M059J (cell line): ENCODE measurements at regions not wholly inside any gene's neighbourhood (a gene's known extent, or its start where the extent isn't known, plus 50 kb on each side); places are given as distances from the start of the nearest gene placed in this dataset.
A peak's percentile ranks its signal among the peaks of the same experiment; 100 is the strongest.
"Not testable (repeated sequence)": the region's sequence is repeated elsewhere in the genome, so short reads cannot be mapped to it uniquely, and the experiment has no call there.

Experiments
- DNase-seq: peaks from one replicate; pipeline ENCODE4 v3.0.0-alpha.2; 2012; ENCODE audit warnings: low read depth

DNA sequence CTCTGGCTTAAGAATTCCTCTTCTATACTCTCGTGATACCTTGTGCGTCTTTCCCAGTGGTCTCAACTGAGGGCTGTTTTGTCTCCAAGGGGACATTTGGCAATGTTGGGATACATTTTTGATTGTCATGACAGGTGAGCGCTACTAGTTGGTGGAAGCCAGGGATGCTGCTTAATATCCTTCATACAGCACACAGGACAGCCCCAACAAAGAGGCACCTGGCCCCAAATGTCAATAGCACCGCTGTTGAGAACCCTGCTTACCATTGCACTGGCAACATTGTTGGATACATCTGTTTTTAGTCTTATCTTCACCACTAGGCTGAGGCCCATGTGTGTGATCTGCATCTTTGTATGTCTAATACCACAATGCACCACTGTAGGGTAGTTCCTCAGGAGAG is 114.1 kb downstream of the C9orf152 start:
- DNase-seq: no peak

DNA sequence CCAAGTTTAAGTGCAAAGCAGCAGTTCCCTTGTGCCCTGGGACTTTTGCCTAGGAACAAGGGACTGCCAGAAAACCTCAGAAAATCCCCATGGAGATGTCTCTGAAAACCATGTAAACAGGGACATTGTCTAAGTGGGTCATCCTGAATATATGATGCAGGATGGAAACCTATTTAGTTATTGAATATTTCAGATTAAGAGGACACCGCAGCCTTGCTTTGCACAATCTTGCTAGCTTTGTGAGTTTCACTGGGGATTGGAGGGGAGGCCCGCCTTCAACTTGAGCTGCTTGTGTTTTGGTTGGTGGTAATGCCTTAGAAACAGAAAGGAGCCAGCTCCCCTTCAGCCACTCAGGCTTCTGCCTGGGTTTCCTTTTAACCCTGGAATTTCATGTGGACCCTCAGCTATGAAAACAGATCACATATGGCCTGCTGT is 112.8 kb downstream of the C9orf152 start:
- no peak for DNase-seq

DNA sequence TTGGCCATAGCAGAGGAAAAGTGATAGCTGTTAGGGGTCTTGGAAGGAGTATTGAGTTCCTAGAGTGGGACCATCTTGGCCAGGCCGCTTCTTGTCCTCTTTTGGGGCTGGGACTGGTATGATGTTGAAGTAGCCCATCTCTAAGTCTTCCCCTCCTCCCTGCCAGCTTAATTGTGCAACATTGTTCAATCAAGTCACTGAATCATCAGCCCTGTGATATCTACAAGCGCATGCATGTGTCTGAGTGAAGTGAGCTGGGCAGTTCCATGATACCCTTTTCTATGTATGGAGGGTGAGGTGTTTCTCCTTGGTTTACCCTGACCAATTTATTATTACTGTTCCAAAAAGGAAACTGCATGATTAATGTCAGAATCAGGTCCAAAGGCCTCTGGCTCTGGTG is 112.2 kb downstream of the C9orf152 start:
- DNase-seq: peak; percentile 28

DNA sequence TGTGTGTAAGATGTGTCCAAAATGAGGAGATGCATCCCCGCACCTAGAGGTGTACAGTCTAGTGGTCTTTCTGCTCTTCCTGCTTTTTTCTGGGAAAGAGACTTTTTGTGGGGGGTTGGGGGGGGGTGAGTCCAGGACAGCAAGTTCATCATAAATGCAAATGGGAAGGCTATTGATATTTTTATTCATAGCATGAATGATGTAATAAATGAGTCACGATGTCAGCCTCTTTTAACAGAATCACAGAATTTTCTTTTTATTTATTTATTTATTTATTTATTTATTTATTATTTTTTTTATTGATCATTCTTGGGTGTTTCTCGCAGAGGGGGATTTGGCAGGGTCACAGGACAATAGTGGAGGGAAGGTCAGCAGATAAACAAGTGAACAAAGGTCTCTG is 111.3 kb downstream of the C9orf152 start:
- not testable (repeated sequence) for DNase-seq

DNA sequence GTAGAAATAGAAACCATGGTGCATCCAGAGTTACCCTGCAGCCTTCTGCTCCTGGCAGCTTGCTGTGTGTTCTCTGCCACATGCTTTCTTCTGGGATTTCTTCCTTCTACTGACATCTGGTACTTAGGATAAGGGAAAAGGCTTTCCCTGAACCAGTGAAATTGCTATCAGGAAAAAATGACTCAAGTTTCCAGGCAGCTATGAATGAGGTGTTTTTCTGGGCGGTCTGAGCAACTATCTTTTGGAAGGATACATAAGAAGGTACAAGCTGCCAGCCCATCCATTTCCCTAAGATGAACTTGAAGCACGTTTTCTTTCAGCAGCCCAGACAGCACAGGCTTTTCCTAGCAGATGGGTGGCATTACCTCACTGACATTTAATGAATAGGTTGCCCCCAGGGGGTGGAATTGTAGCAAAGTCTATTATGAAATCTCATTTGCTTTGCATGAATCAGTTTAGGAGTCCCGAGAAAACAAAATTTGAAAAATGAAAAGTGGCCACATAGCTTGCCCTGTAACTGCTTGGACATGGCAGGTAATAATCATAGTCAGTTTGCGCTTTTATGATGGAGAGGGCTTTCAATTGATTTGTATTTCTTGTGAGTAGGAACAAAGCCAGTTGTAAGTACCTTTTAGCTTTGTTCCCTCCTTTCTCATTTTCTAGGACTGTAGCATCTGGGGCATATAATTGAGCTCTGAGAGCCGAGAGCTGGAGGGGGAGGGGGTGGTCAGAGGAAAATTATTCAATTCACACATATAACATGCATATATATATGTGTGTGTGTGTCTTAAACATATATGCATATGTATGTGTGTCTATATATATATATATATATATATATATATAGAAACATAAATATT is 108.5 kb downstream of the C9orf152 start:
- peak; percentile 79 for DNase-seq

DNA sequence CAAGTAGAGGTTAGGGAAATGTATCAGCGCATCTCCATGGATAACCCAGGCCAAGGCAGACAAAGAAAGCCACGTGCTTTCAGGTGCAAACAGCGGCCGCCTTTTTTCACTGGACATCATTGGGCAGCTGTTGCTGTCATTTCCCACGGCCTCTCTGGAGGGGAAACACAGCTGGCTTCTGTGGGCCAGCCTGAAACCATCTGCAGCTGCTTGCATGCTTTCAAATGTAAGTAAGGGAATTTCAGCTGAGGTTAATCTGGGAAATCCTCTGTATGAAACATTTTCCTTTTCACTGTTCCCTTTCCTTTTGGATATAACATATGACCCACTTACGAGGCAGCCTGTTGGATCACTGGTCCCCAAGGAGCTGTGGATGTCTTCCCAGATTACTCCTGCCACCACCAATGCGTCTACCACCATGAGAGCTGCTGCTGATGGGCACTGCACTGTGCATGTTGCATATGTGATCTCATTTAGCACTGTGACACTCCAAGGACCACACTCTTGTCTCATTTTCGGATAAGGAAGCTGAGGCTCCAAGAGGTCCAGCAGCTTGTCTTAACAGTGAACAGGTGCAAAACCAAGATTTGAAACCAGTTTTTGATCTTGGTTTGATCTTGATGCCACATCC is 106.3 kb downstream of the C9orf152 start:
- no peak for DNase-seq

DNA sequence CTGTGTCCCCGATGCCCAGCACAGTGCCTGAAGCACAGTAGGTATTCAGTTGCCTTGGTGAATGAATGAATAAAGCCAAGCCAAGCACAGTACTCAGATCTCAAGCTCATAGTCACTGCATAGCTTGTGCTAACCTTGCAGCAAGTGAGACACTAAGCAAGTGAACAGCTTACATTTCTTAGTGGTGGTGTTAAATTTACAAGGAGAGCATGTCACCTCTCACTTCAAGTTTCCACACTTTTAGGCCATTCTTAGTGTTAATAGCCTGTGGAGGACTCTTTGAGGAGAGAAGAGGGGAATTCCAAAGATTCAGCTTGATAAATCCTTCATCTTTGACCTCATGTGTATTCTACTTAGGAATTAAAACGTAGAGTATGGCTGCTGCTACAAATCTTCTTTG is 104.7 kb downstream of the C9orf152 start:
- DNase-seq: peak; percentile 16

DNA sequence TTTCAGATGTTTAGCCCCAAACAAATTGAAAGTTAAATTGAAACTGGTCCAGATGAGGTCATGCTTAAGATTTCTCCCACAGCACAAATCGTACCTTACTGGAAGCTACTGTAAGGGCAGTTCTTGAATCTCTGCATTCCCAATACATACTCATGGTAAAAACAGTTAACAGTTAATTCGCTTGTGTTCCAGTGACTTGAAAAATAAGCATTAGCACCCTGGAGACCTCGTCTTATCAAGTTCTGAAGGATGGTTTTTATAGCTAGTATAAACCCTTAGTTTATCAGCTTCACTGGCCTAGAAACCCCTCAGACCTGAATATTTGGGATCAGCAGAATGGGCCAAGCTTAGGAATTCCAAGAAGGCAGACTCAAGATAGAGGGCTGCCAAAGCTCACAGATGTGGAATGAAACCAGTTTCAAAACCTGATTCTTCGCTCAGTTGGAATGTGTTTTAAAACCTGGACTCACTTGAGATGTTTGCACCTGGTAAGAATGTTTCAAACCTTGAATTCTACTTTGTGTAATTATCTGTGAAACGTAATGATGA is 103.6 kb downstream of the C9orf152 start:
- DNase-seq: peak; percentile 51

DNA sequence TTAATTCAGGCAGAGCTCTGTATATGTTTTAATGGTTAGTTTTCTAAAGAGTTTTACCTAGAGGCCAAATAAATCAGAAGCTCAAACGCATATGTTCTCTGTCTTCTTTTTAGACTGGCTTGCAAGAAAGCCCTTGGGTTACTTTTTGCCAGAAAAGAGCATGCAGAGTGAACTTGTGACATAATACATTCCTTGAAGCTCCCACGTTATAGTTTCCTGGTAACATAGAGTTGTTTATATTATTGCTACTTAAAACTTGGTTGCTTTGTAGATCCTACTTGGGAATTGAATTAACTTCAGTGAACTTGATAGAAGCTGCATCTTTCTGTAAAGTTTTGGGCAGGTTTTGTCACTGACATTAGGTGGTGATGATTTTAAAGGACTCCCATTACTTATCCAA is 102.9 kb downstream of the C9orf152 start:
- DNase-seq: peak; percentile 69

DNA sequence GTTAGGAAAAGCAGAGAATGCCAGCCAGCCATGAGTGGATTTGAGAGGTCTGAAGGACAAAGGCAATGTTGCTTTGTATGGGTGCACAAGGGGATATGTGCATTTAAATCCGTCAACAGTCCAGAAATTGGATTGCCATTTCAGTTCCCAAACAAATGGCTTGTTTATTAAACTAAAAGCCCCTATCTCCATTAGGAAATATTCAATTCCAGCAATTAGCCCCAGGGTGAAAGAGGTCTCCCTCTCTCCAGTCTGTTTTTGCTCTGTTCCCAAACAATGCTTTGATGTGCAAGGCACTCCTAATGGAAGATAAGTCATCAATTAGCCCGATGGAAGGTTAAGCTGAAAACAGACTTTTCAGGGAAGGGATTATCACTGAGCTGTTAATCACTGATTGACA is 101.3 kb downstream of the C9orf152 start:
- DNase-seq: no peak

DNA sequence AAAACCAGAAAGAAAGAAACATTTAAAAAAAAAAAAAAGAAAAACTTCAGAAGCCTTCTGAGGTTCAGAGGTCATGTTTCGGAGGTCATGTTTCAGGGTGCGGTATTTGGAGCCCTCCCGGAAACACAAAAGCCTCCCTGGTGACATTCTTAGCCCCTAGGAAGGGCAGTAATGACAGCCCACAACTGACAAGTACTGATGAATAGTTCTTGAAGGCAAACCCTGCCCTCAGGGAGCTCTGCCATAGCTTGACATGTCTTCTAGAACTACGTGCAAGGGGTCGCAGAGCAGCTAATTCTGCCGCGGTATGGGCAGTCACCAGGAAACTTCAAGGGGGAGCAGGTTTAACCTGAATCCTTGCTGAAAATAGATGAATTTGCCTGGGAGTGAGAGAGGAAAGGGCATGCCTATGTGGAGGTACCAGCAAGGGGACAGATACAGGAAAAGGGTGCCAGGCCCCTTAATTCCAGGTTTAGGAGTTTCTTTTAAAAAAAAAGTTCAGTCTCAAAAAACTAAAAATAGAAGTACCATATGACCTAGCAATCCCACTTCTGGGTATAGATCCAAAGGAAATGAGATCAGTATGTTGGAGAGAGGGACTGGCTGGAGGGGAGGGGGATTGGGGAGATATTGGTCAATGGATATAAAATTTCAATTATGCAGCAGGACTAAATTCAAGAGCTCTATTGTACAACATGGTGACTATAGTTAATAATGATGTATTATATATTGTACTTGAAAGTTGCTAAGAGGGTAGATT is 98.4 kb downstream of the C9orf152 start:
- no peak for DNase-seq

DNA sequence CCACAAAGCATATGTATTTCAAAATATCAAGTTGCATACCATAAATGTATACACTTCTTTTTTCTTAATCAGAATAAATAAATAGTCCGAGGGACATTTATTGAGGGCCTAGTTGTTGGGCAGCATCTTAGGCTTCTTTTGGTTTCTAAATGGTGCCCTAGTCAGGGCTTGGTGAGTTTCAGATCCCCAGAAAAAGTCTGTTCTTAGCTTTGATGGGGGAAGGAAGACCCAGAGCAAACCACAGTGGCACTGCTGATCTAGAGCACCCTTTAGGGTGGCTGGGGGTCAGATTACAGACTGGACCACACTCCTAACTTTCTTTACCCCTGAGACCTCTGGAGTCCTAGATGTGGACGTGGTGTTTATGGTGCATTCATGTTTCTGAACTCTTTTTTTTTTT is 97.8 kb downstream of the C9orf152 start:
- DNase-seq: no peak

DNA sequence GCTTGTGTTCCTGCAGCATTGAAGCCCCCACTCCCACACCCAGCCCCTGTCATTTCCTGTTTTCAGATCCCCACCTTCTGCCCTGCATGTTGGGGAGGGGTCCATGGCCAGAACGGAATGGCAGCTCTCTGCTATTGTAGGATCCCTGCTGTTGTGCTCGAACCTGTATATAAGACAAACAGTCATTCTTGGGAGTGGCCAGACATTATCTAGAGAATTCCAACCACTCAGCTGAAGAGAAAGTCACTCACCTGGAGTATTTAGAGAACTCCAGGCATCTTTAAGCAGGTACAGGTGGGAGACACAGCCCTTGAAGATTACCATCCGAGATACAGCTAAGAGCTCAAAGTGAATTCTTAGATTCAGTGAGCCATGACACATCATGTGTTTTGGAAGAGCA is 96.1 kb downstream of the C9orf152 start:
- no peak for DNase-seq

DNA sequence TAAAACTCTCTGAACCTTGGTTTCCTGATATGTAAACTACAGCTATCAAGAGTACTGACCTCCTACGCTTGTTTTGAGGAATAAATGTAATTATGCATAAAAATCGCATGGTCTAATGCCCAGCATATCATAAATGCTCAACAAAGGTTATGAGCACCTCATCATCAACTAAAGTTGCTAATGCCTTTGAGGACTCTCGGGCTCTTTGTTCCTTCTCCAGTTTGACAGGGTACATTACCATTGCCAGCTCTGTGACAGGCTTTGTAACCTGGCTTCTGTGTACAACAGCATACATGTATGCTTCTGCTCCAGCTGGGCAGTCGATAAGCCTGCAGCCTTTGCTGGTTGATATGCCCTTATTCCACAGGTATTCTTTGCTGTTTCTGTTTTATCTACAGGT is 95.2 kb downstream of the C9orf152 start:
- no peak for DNase-seq

DNA sequence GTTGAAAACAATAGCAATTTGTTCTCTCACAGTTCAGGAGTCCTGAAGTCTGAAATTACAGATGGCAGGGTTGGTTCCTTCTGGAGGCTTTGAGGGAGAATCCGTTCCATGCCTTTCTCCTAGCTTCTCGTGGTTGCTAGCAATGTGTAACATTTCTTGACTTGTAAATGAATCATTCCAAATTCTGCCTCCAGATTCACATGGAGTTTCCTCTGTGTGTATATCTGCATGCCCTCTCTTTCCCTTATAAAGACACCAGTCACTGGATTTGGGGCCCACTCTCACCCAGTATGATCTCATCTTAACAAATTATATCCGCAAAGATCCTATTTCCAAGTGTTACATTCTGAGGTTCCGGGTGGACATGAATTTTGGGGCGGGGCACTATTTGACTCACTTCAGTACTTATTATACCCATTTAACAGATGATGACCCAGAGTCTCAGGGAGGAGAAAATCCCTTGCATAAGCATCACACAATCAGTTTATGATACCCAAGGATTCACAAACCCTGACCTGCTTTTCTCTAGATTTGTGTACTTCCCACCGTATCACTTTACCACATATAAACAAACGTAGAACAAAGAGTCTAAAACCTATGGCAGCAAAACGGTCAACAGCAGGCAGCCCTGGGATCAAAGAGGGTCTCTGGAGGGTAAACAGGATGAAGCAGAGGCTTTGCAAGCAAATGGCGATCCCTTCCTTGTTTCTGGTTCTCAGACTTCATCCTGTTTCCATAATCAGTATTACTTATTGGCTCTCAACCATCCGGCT is 93.7 kb downstream of the C9orf152 start:
- peak; percentile 62 for DNase-seq

DNA sequence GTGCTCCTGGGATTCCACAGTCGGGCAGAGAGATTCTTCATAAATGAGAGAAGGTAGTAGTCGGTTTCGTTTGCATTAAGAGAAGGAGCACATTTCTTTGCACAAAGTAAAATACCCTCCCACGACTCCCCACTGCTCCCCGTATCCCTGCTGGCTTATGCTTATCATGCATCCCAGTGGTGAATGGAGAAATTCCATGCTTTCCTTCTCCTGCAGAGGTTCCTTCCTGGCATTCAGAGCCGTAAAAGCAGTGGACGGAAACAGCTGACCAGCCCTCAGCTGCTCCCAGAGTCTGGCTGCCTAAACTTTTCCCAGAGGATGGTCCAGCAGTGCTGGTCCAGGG is 93.1 kb downstream of the C9orf152 start:
- no peak for DNase-seq

DNA sequence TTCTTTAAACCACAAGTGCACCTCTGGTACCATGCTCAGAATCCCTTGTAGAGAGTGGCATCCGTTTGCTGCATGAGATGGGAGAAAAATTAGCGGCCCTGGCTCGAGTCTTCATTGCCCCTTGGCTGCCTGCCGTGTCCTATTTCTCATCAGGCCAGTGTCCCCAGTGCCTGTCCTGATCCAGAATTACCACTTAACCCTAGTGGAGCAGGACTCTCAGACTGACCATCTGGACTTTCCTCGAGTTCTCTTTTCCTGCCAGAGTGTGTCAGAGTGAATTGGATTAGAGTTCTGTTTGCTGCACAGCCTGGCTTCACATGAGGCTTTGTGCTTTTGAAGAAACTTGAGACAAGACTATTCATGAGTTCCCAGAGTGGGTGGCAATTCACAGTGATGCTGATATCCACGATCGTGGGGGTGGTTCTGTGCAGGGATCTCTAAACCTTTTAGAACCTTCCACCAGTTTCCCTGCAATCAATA is 92.6 kb downstream of the C9orf152 start:
- no peak for DNase-seq

DNA sequence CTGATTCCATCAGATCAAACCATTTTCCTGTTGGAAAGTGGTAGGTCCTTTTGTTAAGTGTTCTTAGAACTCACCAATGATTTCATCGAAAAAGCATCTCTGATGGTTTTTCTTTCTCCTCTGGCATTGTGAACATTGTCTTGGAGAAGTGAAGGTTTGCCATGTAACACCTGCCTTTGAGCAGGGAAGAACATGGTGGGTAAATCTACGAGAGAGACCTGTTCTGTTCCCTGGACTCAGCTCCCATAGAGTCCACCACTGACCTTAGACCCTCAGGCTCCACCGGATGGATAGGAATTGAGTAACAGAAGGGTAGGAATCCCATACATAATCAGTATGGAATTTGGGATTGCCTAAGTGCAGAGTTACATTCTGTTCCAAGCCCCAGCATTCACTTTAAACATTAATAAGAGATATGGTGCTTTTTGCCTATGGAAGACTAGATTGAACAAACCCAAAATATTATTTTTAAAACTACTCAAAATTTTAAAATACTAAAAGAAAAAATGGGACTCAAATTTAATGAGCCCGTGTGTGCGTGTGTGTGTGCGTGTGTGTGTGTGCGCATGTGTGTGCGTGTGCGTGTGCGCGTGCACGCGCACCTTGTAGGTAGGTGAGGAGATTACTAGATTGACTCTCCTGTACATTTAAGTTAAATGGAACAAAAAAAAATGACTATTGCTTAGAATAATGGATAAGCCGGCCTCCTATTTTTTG is 92.0 kb downstream of the C9orf152 start:
- DNase-seq: peak; percentile 37

DNA sequence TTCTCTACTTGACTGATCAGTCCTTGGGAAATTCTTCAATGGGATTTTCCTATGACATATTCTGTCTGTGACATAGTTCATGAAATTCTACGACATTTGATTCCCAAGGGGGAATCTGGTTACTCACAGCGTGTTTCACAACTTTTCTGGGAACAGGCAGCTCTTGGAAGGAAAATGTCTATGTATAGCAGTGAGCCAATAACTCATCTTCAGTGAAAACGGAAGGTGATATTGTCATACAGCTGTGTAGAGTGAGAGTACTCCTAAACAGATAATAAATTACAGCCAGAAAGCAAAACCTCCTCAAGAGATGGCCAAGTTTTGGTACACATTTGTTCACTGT is 91.4 kb downstream of the C9orf152 start:
- peak; percentile 50 for DNase-seq

DNA sequence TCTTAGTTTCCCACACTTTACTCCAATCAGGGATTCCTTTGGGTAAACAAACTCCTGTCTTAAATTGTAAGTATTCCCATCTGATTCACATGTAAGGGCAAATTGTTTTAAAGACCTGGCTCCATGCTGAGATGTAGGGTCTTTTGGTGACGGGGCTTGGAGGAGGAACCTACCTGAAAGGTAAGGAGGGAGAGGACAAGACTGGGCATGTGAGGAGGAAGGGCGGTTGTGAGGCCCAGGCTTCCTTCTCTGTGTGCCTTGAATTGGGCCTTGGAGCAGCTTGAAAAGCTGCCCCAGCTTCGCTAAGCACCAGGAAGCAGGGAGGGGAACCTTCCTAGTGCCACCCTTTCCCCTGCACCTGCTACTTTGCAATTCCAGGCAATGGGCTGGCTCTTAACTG is 86.8 kb downstream of the C9orf152 start:
- no peak for DNase-seq
